Ishikawa (cell line): ENCODE measurements at regions not wholly inside any gene's neighbourhood (a gene's known extent, or its start where the extent isn't known, plus 50 kb on each side); places are given as distances from the start of the nearest gene placed in this dataset.

Experiments
- CEBPB ChIP-seq: IDR thresholded peaks from 2 replicates; pipeline ENCODE4 v1.6.1; 2012
- CREB1 ChIP-seq: IDR thresholded peaks from 2 replicates; pipeline ENCODE4 v1.6.1; 2012; ENCODE audit warnings: low read depth
- EP300 ChIP-seq: IDR thresholded peaks from 2 replicates; pipeline ENCODE4 v1.6.1; 2012; ENCODE audit warnings: borderline replicate concordance
- FOXM1 ChIP-seq: IDR thresholded peaks from 2 replicates; pipeline ENCODE4 v1.6.1; 2012; ENCODE audit warnings: low read depth, borderline replicate concordance
- NFIC ChIP-seq: IDR thresholded peaks from 2 replicates; pipeline ENCODE4 v1.6.1; 2012
- RAD21 ChIP-seq: IDR thresholded peaks from 2 replicates; pipeline ENCODE4 v1.6.1; 2012; ENCODE audit warnings: low read depth
- TAF1 ChIP-seq: IDR thresholded peaks from 2 replicates; pipeline ENCODE4 v1.6.1; 2012; ENCODE audit warnings: low read depth, mild to moderate bottlenecking
- TCF12 ChIP-seq: IDR thresholded peaks from 2 replicates; pipeline ENCODE4 v1.6.1; 2012; ENCODE audit warnings: low read depth
- TEAD4 ChIP-seq: IDR thresholded peaks from 2 replicates; pipeline ENCODE4 v1.6.1; 2012
- YY1 ChIP-seq: IDR thresholded peaks from 2 replicates; pipeline ENCODE4 v1.6.1; 2012; ENCODE audit warnings: low read depth
- ZBTB7A ChIP-seq: IDR thresholded peaks from 2 replicates; pipeline ENCODE4 v1.6.1; 2012; ENCODE audit warnings: low read depth
- TF ChIP-seq, protein P1 (sequence below): IDR thresholded peaks from 2 replicates; pipeline ENCODE4 v1.6.1; 2012; ENCODE audit warnings: low read depth, mild to moderate bottlenecking
- TF ChIP-seq, protein P2 (sequence below): IDR thresholded peaks from 2 replicates; pipeline ENCODE4 v1.6.1; 2012

DNA sequence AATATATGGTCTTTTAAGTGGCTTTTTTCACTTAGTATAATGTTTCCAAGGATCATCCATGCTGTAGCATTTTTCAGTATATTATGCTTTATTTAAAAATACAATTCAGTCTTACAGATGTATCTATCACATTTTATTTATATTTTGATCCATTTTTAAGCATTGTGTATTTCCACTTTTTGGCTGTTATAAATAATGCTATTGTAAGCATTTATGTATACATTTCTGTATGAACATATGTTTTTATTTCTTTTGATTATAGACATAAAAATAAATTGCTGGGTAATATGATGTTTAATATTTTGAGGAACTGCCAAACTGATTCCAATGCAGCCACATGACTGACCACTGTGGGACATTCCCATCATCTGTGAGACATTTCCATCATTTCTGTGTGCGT is 1662.0 kb downstream of the REEP3 start:
- TF ChIP-seq TAF1 (no peak), FOXM1 (no peak), EP300 (no peak), YY1 (no peak), ZBTB7A (no peak), TEAD4 (no peak), RAD21 (no peak), NFIC (no peak), TCF12 (no peak), CREB1 (no peak), CEBPB (no peak)
- TF ChIP-seq, protein P1, sequence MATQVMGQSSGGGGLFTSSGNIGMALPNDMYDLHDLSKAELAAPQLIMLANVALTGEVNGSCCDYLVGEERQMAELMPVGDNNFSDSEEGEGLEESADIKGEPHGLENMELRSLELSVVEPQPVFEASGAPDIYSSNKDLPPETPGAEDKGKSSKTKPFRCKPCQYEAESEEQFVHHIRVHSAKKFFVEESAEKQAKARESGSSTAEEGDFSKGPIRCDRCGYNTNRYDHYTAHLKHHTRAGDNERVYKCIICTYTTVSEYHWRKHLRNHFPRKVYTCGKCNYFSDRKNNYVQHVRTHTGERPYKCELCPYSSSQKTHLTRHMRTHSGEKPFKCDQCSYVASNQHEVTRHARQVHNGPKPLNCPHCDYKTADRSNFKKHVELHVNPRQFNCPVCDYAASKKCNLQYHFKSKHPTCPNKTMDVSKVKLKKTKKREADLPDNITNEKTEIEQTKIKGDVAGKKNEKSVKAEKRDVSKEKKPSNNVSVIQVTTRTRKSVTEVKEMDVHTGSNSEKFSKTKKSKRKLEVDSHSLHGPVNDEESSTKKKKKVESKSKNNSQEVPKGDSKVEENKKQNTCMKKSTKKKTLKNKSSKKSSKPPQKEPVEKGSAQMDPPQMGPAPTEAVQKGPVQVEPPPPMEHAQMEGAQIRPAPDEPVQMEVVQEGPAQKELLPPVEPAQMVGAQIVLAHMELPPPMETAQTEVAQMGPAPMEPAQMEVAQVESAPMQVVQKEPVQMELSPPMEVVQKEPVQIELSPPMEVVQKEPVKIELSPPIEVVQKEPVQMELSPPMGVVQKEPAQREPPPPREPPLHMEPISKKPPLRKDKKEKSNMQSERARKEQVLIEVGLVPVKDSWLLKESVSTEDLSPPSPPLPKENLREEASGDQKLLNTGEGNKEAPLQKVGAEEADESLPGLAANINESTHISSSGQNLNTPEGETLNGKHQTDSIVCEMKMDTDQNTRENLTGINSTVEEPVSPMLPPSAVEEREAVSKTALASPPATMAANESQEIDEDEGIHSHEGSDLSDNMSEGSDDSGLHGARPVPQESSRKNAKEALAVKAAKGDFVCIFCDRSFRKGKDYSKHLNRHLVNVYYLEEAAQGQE: no peak
- TF ChIP-seq, protein P2, sequence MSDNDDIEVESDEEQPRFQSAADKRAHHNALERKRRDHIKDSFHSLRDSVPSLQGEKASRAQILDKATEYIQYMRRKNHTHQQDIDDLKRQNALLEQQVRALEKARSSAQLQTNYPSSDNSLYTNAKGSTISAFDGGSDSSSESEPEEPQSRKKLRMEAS: no peak
